ENCODE measurements at regions not wholly inside any gene's neighbourhood (a gene's known extent, or its start where the extent isn't known, plus 50 kb on each side); places are given as distances from the start of the nearest gene placed in this dataset.

- TF ChIP-seq POLR2A (IDR thresholded peaks at IDR 0.05) (no peak), CTCF (IDR thresholded peaks at IDR 0.05) (no peak)
Measured at GRCh38 chr2:53247956-53248735, 519.5 kb upstream of the CHAC2 start.

All from sigmoid colon (tissue), 3 donors.